Caki2 (cell line): ENCODE measurements at regions not wholly inside any gene's neighbourhood (a gene's known extent, or its start where the extent isn't known, plus 50 kb on each side); places are given as distances from the start of the nearest gene placed in this dataset.
"Not testable (repeated sequence)": the region's sequence is repeated elsewhere in the genome, so short reads cannot be mapped to it uniquely, and the experiment has no call there.

ENCODE experiments used
- DNase-seq: peaks from one replicate; pipeline ENCODE4 v3.0.0-alpha.2; 2015; ENCODE audit warnings: low read depth
- in situ Hi-C: cut with HindIII; loops from 2 replicates; pipeline ENCODE4 v1.10.0; 2016; ENCODE audit warnings: low sequenced_read_pairs, low pct_unique_long_range_greater_than_20kb, mixed read lengths

DNA sequence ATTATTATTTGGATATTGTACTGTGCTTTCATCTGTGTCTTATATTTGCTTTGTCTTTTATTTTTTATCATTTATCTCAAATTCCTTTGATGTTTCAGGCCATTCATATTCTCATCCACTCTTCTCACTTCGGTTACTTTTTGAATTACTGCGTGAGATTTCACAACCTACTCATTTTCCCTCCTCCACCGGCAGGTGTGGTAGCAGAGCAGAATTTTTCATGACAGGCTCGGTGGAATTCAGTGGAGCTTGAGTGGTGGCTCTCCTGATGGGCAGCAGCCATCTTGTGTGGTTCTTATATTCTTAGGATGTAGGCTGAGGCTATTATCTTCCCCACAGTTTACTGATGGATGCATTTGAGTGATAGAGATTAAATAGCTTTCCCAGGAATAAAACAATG is 92.3 kb upstream of the IVNS1ABP start:
- in situ Hi-C loops, result no loop called here
- DNase-seq, result no peak

- in situ Hi-C loops, result no loop called here
Observed at GRCh38 chr1:185408700-185409270, 91.7 kb upstream of the IVNS1ABP start.

DNA sequence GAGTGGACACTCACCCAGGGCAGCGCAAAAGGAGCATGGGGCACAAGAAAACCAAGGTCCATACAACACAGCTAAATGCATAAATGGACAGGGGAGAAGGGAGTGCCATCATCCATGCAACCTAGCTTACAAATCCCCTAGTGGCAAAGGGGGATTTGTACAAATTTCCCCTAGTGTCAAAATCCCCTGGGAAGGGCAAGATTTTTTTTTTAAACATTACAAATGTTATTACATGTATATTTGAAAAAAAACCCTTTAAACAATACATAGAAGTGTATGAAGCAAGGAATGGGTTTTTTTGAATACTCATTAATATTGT is 89.6 kb upstream of the IVNS1ABP start:
- in situ Hi-C loops, result no loop called here
- no peak for DNase-seq

More at GRCh38 chr1:185408700-185409270, 91.7 kb upstream of the IVNS1ABP start:
- no peak for DNase-seq

GRCh38 chr1:185406006-185406690 is 89.1 kb upstream of the IVNS1ABP start:
- in situ Hi-C loops, result no loop called here
- no peak for DNase-seq

DNA sequence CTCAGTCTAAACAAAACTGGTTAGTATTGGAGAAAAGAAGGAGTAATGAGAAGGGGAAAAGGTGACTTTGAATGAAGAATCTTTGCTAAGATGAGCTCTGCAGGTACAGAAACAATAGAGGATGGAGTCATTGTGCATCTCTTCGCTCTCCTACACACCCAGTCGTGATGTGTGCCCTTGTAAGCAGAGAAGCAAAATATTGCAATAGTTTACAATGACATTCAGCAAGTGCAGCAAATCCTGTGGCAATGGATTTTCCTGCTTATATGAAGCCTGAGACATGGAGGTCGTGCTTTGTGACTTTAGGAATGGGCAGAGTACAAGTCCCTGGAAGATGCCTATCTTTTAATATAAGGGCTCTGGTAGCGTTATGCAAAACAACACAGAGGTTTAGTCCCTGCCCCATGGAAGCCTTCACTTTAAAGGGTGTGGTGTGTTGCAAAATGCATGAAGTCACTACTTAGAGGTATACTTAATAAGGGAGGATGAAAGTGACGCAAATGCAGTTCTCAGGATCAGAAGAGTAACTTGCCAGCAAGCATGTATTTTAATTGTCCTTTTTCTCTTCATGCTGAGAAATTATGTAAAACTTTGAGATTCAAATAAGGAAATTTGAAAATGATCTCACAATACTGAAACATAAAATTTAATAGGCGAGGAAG is 88.0 kb upstream of the IVNS1ABP start:
- in situ Hi-C loops, result no loop called here
- DNase-seq, result no peak

- DNase-seq, result no peak
- in situ Hi-C loops, result no loop called here
Observed at GRCh38 chr1:185404291-185404690, 87.2 kb upstream of the IVNS1ABP start.

- DNase-seq, result no peak
- in situ Hi-C loops, result no loop called here
Observed at GRCh38 chr1:185402930-185403329, 85.9 kb upstream of the IVNS1ABP start.

GRCh38 chr1:185401019-185401418 is 84.0 kb upstream of the IVNS1ABP start:
- DNase-seq, result no peak
- in situ Hi-C loops, result no loop called here

GRCh38 chr1:185400052-185400451 is 83.0 kb upstream of the IVNS1ABP start:
- no peak for DNase-seq
- in situ Hi-C loops, result no loop called here

DNA sequence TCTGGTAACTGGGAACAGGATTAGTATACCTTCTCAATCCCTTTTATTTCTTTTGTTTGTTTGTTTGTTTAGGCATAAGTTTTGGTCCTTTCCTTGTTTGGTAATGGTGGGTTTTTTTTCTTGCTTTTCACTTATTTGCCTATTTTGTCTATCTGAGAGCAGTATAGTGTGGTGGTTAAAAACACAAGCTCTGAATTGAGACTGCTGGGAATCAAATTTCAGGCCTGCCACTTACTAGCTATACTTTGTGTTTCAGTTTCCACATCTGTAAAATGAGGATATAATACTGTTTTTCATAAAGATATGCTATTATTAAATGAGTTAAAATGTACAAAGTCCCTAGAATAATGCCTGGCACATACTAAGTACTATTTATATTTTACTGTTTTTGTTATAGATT is 81.6 kb upstream of the IVNS1ABP start:
- no peak for DNase-seq
- in situ Hi-C loops, result no loop called here

DNA sequence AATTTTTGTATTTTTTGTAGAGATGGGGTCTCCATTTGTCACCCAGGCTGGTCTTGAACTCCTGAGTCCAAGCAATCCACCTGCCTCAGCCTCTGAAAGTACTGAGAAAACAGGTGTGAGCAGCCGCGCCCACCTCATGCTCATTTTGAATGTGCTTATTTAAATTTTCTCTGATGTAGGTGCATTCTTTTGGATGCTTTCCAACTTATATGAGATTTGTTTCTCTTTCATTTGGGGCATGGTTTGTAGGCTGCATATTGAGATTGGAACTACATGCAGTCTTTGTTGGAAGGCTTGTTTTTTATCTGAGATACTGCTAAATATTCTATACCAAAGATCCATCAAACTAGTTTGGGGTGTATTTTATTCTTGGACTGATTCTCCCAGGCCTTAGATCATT is 81.0 kb upstream of the IVNS1ABP start:
- no peak for DNase-seq
- in situ Hi-C loops, result no loop called here

DNA sequence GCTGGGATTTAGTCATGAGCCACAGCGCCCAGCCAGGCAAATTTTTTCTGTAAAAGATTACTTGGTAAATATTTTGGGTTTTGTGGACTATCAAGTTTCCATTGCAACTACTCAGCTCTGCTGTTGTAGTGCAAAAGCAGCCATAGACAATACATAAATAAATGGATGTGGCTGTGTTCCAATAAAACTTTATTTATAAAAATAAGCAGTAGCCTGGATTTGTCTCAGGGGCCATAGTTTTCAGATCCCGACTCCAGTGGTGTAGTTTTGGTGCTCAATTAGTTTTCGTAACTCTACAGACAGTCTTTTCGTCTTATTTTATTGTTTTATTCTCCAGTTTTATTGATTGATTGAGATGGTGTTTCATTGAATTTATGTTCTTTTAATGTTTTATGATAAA is 80.1 kb upstream of the IVNS1ABP start:
- no peak for DNase-seq
- in situ Hi-C loops, result no loop called here

GRCh38 chr1:185396126-185396525 is 79.1 kb upstream of the IVNS1ABP start:
- no peak for DNase-seq
- in situ Hi-C loops, result no loop called here

- in situ Hi-C loops, result no loop called here
- DNase-seq, result no peak
Observed at GRCh38 chr1:185393815-185394214, 76.8 kb upstream of the IVNS1ABP start.

- in situ Hi-C loops, result no loop called here
- DNase-seq, result no peak
Observed at GRCh38 chr1:185393205-185393604, 76.2 kb upstream of the IVNS1ABP start.

DNA sequence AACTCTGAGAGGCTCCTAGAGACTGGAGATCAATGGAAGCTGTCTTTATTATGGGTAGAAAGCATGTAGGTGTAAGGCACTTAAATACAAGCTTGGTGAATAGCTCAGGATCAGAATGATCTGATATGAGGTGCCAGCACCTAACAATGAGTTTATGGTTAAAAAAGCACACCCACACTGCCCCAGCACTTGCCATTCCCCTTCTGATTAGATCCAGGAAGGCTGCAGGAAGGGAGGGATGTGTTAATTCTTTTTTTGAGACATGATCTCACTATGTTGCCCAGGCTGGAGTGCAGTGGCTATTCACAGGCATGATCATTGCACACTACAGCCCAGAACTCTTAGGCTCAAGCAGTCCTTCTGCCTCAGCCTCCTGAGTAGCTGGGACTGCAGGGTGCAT is 71.8 kb upstream of the IVNS1ABP start:
- DNase-seq, result no peak
- in situ Hi-C loops, result no loop called here

DNA sequence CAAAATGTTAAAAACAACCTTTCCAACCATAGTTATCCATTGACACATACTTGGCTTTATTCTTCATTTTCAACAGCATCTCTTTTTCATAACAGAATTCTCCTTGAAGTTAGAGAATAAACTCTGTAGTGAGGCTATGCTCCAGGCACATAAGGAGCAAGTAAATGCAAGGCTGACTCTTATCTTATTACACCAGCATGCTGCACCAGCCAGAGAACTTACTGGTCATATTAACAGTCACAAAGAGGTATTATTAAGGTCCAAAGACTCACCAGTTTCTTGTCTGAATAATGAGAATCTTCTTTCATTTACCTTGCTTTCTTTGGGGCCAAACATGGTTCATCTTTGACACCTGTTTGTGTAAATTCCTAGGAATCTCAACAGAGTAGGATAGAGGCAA is 71.3 kb upstream of the IVNS1ABP start:
- no peak for DNase-seq
- in situ Hi-C loops, result no loop called here

GRCh38 chr1:185385991-185386390 is 68.9 kb upstream of the IVNS1ABP start:
- DNase-seq, result no peak
- in situ Hi-C loops, result no loop called here

- in situ Hi-C loops, result not testable (repeated sequence)
Observed at GRCh38 chr1:185383805-185384204, 66.8 kb upstream of the IVNS1ABP start.

DNA sequence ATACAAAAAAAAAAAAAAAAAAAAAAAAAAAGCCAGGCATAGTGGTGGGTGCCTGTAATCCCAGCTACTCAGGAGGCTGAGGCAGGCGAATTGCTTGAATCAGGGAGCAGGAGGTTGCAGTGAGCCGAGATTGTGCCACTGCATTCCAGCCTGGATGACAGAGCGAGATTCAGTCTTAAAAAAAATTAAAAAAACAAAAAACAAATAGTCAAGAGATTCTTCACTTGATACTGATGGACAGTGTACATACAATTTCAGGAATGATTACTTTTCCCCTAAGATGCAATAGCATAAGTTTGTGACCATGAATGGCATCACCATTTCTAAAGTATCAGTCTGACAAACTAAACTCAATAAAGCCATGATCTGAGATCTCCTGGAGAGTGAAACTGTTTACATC is 60.8 kb upstream of the IVNS1ABP start:
- in situ Hi-C loops, result no loop called here
- DNase-seq, result no peak

More at GRCh38 chr1:185383805-185384204, 66.8 kb upstream of the IVNS1ABP start:
- not testable (repeated sequence) for DNase-seq
